ENCODE measurements at regions not wholly inside any gene's neighbourhood (a gene's known extent, or its start where the extent isn't known, plus 50 kb on each side); places are given as distances from the start of the nearest gene placed in this dataset.
A peak's percentile ranks its signal among the peaks of the same experiment; 100 is the strongest.

GRCh38 chr2:159879051-159879604, 81.1 kb upstream of the CD302 start (continued):
- TF ChIP-seq SIN3A (IDR thresholded peaks at IDR 0.05; ENCODE audit: low read depth, low read length) = no peak
- TF ChIP-seq FOXK2 (IDR thresholded peaks at IDR 0.05) = no peak
- no peak for TF ChIP-seq NRF1 (conservative IDR thresholded peaks at IDR 0.05; ENCODE audit: low read depth, low read length)
- TF ChIP-seq, protein P1, sequence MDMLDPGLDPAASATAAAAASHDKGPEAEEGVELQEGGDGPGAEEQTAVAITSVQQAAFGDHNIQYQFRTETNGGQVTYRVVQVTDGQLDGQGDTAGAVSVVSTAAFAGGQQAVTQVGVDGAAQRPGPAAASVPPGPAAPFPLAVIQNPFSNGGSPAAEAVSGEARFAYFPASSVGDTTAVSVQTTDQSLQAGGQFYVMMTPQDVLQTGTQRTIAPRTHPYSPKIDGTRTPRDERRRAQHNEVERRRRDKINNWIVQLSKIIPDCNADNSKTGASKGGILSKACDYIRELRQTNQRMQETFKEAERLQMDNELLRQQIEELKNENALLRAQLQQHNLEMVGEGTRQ (IDR thresholded peaks at IDR 0.05; ENCODE audit: borderline replicate concordance, low read depth, low read length) = no peak; the same call in 1 of the 2 replicates
- no peak for TF ChIP-seq NFYA (IDR thresholded peaks at IDR 0.05; ENCODE audit: borderline replicate concordance, low read depth, low read length)
- TF ChIP-seq, protein P2, sequence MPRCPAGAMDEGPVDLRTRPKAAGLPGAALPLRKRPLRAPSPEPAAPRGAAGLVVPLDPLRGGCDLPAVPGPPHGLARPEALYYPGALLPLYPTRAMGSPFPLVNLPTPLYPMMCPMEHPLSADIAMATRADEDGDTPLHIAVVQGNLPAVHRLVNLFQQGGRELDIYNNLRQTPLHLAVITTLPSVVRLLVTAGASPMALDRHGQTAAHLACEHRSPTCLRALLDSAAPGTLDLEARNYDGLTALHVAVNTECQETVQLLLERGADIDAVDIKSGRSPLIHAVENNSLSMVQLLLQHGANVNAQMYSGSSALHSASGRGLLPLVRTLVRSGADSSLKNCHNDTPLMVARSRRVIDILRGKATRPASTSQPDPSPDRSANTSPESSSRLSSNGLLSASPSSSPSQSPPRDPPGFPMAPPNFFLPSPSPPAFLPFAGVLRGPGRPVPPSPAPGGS (IDR thresholded peaks at IDR 0.05; ENCODE audit: borderline replicate concordance, insufficient read depth, low read depth, low read length, poor library complexity, severe bottlenecking) = no peak
- no peak for TF ChIP-seq STAT1 (conservative IDR thresholded peaks at IDR 0.05)
- TF ChIP-seq ZNF207 (IDR thresholded peaks at IDR 0.05; ENCODE audit: borderline replicate concordance) = no peak
- TF ChIP-seq ATF7 (IDR thresholded peaks at IDR 0.05; ENCODE audit: low read depth) = peak; percentile 92
- peak; percentile 63 to 74; a peak in 2 of 4 replicates for TF ChIP-seq IKZF2 (IDR thresholded peaks at IDR 0.05)
- TF ChIP-seq, protein P3, sequence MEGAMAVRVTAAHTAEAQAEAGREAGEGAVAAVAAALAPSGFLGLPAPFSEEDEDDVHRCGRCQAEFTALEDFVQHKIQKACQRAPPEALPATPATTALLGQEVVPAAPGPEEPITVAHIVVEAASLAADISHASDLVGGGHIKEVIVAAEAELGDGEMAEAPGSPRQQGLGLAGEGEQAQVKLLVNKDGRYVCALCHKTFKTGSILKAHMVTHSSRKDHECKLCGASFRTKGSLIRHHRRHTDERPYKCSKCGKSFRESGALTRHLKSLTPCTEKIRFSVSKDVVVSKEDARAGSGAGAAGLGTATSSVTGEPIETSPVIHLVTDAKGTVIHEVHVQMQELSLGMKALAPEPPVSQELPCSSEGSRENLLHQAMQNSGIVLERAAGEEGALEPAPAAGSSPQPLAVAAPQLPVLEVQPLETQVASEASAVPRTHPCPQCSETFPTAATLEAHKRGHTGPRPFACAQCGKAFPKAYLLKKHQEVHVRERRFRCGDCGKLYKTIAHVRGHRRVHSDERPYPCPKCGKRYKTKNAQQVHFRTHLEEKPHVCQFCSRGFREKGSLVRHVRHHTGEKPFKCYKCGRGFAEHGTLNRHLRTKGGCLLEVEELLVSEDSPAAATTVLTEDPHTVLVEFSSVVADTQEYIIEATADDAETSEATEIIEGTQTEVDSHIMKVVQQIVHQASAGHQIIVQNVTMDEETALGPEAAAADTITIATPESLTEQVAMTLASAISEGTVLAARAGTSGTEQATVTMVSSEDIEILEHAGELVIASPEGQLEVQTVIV (IDR thresholded peaks at IDR 0.05; ENCODE audit: borderline replicate concordance, partially characterized antibody) = no peak
- no peak for TF ChIP-seq CBX5 (IDR thresholded peaks at IDR 0.05; ENCODE audit: low read depth)
- TF ChIP-seq, protein P4, sequence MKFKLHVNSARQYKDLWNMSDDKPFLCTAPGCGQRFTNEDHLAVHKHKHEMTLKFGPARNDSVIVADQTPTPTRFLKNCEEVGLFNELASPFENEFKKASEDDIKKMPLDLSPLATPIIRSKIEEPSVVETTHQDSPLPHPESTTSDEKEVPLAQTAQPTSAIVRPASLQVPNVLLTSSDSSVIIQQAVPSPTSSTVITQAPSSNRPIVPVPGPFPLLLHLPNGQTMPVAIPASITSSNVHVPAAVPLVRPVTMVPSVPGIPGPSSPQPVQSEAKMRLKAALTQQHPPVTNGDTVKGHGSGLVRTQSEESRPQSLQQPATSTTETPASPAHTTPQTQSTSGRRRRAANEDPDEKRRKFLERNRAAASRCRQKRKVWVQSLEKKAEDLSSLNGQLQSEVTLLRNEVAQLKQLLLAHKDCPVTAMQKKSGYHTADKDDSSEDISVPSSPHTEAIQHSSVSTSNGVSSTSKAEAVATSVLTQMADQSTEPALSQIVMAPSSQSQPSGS (IDR thresholded peaks at IDR 0.05; ENCODE audit: low read length) = peak; percentile 97
- peak; percentile 47; the same call in 1 of the 2 replicates for TF ChIP-seq BMI1 (IDR thresholded peaks at IDR 0.05; ENCODE audit: borderline replicate concordance)
- no peak for TF ChIP-seq ZNF274 (IDR thresholded peaks at IDR 0.05; ENCODE audit: insufficient read depth, insufficient read length)
- TF ChIP-seq STAT3 (IDR thresholded peaks at IDR 0.05; ENCODE audit: low read depth, low read length) = 0 out of 2 replicates have a peak, but pooled peaks have one; percentile 52
- TF ChIP-seq EGR1 (IDR thresholded peaks at IDR 0.05; ENCODE audit: borderline replicate concordance in 1 of 2, low read depth in 2 of 2, low read length in 2 of 2) = no peak
- peak; percentile 75 for TF ChIP-seq RUNX3 (IDR thresholded peaks at IDR 0.05; ENCODE audit: low read length)
- TF ChIP-seq, protein P5, sequence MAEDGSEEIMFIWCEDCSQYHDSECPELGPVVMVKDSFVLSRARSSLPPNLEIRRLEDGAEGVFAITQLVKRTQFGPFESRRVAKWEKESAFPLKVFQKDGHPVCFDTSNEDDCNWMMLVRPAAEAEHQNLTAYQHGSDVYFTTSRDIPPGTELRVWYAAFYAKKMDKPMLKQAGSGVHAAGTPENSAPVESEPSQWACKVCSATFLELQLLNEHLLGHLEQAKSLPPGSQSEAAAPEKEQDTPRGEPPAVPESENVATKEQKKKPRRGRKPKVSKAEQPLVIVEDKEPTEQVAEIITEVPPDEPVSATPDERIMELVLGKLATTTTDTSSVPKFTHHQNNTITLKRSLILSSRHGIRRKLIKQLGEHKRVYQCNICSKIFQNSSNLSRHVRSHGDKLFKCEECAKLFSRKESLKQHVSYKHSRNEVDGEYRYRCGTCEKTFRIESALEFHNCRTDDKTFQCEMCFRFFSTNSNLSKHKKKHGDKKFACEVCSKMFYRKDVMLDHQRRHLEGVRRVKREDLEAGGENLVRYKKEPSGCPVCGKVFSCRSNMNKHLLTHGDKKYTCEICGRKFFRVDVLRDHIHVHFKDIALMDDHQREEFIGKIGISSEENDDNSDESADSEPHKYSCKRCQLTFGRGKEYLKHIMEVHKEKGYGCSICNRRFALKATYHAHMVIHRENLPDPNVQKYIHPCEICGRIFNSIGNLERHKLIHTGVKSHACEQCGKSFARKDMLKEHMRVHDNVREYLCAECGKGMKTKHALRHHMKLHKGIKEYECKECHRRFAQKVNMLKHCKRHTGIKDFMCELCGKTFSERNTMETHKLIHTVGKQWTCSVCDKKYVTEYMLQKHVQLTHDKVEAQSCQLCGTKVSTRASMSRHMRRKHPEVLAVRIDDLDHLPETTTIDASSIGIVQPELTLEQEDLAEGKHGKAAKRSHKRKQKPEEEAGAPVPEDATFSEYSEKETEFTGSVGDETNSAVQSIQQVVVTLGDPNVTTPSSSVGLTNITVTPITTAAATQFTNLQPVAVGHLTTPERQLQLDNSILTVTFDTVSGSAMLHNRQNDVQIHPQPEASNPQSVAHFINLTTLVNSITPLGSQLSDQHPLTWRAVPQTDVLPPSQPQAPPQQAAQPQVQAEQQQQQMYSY (CRISPR knock-in tag; IDR thresholded peaks at IDR 0.05) = no peak
- TF ChIP-seq SPI1 (IDR thresholded peaks at IDR 0.05; ENCODE audit: borderline replicate concordance, insufficient read depth, low read depth, low read length) = no peak
- peak; percentile 88 for TF ChIP-seq MTA2 (IDR thresholded peaks at IDR 0.05; ENCODE audit: low read depth)

Measured in GM12878 (cell line).